ENCODE measurements at regions not wholly inside any gene's neighbourhood (a gene's known extent, or its start where the extent isn't known, plus 50 kb on each side); places are given as distances from the start of the nearest gene placed in this dataset.
"Not testable (repeated sequence)": the region's sequence is repeated elsewhere in the genome, so short reads cannot be mapped to it uniquely, and the experiment has no call there.

GRCh38 chr14:98006008-98006407 lies 1208.8 kb downstream of the VRK1 start:
- no peak for DNase-seq (ENCODE audit: low read depth in 2 of 2)

- DNase-seq (ENCODE audit: low read depth in 2 of 2), result no peak
These were observed 1211.4 kb downstream of the VRK1 start for GRCh38 chr14:98008381-98009113.

DNA sequence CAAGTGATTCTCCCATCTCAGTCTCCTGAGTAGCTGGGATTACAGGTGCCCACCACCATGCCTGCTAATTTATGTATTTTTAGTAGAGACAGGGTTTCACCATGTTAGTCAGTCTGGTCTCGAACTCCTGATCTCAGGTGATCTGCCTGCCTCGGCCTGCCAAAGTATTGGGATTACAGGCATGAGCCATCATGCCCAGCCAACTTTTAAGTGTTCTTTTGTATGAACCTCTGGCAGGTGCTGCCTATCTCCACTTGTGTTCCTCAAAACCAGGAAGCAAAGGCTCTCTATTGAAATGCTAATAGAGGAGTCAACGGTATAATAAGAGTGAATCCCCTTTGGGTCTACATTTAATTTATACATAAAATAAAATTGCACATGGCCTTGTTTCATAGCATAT lies 1212.0 kb downstream of the VRK1 start:
- DNase-seq (ENCODE audit: low read depth in 2 of 2), result not testable (repeated sequence)

DNA sequence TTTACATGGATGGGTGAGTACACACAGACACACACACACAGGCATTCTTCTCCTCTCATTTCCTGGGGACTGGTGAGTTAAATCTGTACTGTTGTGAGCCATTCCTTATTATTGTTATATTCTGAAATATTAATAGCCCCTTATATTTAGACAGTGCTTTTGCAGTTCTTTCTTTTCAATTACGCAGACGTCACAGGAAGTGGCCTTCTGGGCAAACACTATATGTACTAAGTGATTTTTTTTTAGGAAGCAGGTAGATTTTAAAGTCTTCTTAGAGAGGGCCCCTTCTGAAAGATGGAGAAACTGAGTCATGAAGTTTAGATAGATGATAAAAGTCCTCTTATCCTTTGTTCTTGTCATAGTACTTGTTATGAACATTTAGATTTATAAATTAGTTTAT lies 1213.6 kb downstream of the VRK1 start:
- no peak for DNase-seq (ENCODE audit: low read depth in 2 of 2)

GRCh38 chr14:98014851-98015615 lies 1217.9 kb downstream of the VRK1 start:
- DNase-seq (ENCODE audit: low read depth in 2 of 2), result no peak

DNA sequence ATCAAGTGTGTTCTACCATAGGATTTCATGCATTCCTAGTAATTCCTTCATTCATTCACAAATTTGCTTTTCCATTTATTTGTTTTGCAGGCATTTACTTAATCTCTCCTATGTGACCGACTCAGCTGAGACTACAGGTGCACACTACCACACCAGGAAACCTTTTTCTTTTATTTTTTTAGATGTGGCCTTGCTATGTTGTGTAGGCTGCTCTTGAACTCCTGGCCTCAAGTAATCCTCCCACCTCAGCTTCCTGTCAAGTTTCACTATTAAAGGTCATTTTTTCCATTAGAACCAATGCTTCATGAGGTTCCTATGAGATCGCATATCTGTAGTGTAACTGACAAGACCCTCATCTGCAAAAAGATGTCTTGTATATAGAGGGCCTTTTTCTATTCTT lies 1218.7 kb downstream of the VRK1 start:
- no peak for DNase-seq (ENCODE audit: low read depth in 2 of 2)

DNA sequence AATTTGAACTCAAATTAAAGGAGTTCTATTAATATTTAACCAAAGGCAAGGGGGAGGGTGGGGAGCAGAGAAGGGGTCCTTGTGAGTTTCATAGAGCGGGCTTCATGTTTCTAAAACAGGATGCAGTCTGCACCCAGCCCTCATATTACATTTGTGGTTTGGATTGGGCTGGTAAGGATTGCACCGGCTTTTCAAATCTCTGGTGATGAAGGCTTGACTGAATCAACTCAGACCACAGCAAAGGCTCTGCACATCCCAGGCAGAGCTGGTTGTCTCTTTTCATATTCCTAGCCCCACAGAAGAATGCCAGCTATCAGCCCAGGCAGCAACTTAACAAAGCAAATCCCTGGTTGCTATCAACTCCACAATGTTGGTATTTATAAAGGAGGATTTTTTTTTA lies 1221.4 kb downstream of the VRK1 start:
- no peak for DNase-seq (ENCODE audit: low read depth in 2 of 2)

GRCh38 chr14:98022541-98023520 lies 1225.6 kb downstream of the VRK1 start:
- DNase-seq (ENCODE audit: low read depth in 2 of 2), result no peak

GRCh38 chr14:98028162-98028561 lies 1231.0 kb downstream of the VRK1 start:
- DNase-seq (ENCODE audit: low read depth in 2 of 2), result no peak

- no peak for DNase-seq (ENCODE audit: low read depth in 2 of 2)
These were observed 1236.6 kb downstream of the BCL11B start for GRCh38 chr14:98035396-98035795.

DNA sequence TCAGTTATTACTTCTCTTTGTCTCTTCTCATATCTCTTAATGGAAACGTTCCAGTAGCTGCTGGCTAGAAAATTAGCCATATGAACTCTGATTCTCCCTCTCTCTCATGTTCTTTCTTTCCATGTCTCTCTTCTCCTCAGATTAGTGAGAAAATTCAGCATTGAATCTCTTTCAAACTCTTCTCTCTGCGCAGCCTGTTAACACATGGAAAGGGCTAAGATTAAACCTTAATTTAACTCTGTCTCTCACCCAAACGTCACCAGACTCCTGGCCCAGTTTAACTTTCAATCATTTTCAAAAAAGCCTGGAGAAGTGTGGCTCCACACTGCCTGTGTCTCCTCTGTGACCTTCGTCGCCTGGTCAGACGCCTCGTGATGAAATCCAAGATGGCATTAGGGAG lies 1234.2 kb downstream of the BCL11B start:
- DNase-seq (ENCODE audit: low read depth in 2 of 2), result no peak

DNA sequence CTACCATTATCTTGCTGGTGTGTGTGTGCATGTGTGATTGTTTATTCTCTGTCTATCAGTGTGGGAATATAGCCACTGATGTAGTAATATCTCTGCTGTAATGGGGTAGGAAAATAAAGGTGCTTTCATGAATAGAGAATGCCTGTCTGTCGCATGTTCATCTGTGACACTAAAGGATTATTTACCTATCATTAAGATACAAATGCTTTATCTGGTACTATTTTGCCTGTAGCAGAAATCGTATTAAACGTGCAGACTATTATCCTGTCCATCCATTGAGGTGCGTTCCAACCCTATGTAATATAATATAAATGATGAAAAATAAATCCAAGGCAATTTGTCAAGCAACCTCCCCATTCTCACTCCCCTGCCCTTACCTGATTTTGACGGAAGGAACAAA lies 1215.1 kb downstream of the BCL11B start:
- no peak for DNase-seq (ENCODE audit: low read depth in 2 of 2)

DNA sequence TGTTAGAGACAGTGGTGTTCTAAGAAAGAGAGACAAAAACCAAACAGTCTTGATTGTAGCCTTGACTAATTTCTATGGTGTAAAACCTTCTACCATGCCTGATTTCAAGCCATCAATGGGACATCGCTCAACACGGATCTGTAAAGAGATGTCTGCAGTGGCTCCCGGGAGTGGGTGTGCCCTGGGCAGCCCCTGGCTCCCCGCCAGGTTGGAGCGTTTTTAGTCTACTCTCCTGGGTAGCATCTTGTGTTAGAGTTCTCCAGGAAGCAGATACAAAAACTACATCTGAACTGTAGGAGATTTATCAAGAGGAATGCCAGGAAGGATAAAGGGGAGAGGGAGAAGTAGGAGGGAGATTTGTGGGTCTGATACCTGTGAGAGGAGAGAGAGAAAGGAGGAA lies 1212.9 kb downstream of the BCL11B start:
- DNase-seq (ENCODE audit: low read depth in 2 of 2), result no peak

GRCh38 chr14:98062083-98062482 lies 1209.9 kb downstream of the BCL11B start:
- no peak for DNase-seq (ENCODE audit: low read depth in 2 of 2)

GRCh38 chr14:98069712-98070171 lies 1202.3 kb downstream of the BCL11B start:
- no peak for DNase-seq (ENCODE audit: low read depth in 2 of 2)

GRCh38 chr14:98070536-98070935 lies 1201.5 kb downstream of the BCL11B start:
- DNase-seq (ENCODE audit: low read depth in 2 of 2), result no peak

GRCh38 chr14:98074111-98074510 lies 1197.9 kb downstream of the BCL11B start:
- DNase-seq (ENCODE audit: low read depth in 2 of 2), result no peak

DNA sequence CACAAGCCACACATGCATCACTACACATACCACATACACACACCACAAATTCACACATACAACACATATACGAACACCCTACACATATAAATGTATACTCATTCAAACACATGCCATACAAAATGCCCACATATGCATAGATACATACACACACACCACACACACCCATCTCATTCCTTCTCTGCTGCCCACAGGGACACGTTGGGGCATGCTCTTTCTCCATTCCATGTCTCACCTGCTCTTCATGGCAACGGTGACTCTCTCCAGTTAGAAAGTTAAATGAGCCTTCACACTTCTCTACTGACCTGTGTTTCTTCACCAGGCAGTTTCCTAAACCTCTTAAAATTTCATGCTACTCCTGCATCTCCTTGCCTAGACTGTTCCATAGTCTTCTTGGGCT lies 1194.8 kb downstream of the BCL11B start:
- DNase-seq (ENCODE audit: low read depth in 2 of 2), result no peak

DNA sequence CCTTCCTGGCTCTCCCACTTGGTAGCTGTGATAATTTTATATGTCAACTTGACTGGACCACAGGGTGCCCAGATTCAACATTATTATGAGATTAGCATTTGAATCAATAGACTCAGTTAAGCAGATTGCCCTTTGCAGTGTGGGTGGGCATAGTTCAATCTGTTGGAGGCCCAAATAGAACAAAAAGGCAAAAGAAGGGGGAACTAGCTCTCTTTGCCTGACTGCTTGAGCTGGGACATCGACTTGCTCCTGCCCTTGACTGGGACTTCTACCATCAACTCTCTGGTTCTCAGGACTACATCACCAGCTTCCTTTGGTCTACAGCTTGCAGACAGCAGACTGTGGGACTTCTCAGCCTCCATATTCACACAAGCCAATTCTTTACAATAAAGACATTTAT lies 1189.2 kb downstream of the BCL11B start:
- no peak for DNase-seq (ENCODE audit: low read depth in 2 of 2)

DNA sequence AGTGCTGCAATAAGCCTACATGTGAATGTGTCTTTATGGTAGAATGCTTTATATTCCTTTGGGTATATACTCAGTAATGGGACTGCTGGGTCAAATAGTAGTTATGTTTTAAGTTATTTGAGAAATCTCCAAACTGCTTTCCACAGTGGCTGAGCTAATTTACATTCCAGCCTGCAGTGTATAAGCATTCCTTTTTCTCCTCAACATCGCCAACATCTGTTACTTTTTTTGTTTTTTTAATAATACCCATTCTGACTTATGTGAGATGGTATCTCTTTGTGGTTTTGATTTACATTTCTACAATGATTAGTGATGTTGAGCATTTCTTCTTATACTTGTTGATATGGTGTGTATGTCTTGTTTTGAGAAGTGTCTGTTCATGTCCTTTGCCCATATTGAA lies 1186.2 kb downstream of the BCL11B start:
- DNase-seq (ENCODE audit: low read depth in 2 of 2), result no peak

DNA sequence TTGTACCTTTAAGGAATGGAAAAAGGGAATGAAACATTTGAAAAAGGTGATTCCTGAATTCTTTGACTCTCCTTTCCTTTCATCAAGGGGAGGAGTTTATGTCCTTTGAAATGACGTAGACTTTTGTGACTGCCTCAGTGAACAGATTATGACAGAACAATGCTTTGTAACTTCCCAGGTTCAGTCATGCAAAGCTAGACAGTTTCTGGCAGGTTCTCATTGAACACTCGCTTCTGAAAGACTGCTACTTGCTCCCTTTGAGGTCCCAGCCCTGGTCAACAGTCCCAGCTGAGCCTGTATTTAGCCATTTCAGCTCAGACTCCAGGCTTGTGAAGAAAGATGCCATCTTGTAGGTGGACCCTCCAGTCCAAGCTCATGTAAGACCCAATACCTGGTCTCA lies 1178.9 kb downstream of the BCL11B start:
- DNase-seq (ENCODE audit: low read depth in 2 of 2), result no peak

- DNase-seq (ENCODE audit: low read depth in 2 of 2), result no peak
These were observed 1172.5 kb downstream of the BCL11B start for GRCh38 chr14:98099527-98099926.

All from activated CD4-positive, alpha-beta T cell treated with anti-CD3 and anti-CD28 coated beads for 24 hours (primary cell).